Mammary epithelial cell (primary cell): ENCODE measurements at regions not wholly inside any gene's neighbourhood (a gene's known extent, or its start where the extent isn't known, plus 50 kb on each side); places are given as distances from the start of the nearest gene placed in this dataset.

Experiments
- CTCF ChIP-seq, 2 donors: IDR thresholded peaks in 1 of 2; conservative IDR thresholded peaks in 1 of 2; 2 replicates each; pipeline ENCODE4 v1.5.1; 2011 to 2012; ENCODE audit warnings: inconsistent platforms in 2 of 2, low read length in 2 of 2, mild to moderate bottlenecking in 2 of 2, control low read depth in 1 of 2, low read depth in 1 of 2; ENCODE audit not compliant: insufficient read depth in 1 of 2; ENCODE audit errors: extremely low read depth in 1 of 2
- EZH2 ChIP-seq: IDR thresholded peaks from 2 replicates; pipeline ENCODE4 v1.6.1; 2012; ENCODE audit warnings: low read length, inconsistent platforms, borderline replicate concordance

GRCh38 chr1:178612261-178612660 is 99.4 kb downstream of the TEX35 start:
- no peak for TF ChIP-seq EZH2
- no peak for TF ChIP-seq CTCF (conservative IDR thresholded peaks at IDR 0.05 in 1 of 2, IDR thresholded peaks at IDR 0.05 in 1 of 2; ENCODE audit: extremely low read depth in 1 of 2, insufficient read depth in 1 of 2, low read depth in 1 of 2, low read length in 2 of 2)
